ENCODE measurements at regions not wholly inside any gene's neighbourhood (a gene's known extent, or its start where the extent isn't known, plus 50 kb on each side); places are given as distances from the start of the nearest gene placed in this dataset.

GRCh38 chr13:38017320-38017719 lies 147.7 kb upstream of the TRPC4 start:
- Histone ChIP-seq H3K27ac (ENCODE audit: low read depth in 2 of 2, low read length in 2 of 2) (no peak overlapping the region), H3K27me3 (ENCODE audit: control insufficient read depth in 2 of 2, insufficient read depth in 2 of 2, low read length in 2 of 2) (no peaks in the 10 kb centered on the region), H3K36me3 (ENCODE audit: control insufficient read depth in 2 of 2, insufficient read depth in 2 of 2, low read length in 2 of 2) (no peaks in the 10 kb centered on the region), H3K9ac (ENCODE audit: low read depth in 1 of 2, low read length in 2 of 2) (no peak overlapping the region), H3K4me1 (ENCODE audit: control insufficient read depth in 2 of 2, insufficient read depth in 2 of 2, low read length in 2 of 2) (no peaks in the 10 kb centered on the region), H3K4me3 (ENCODE audit: low read length in 2 of 2) (no peak overlapping the region), H3K9me3 (ENCODE audit: control insufficient read depth in 2 of 2, low read length in 2 of 2) (no peaks in the 10 kb centered on the region)

GRCh38 chr13:38013676-38014075 lies 144.1 kb upstream of the TRPC4 start:
- no peak overlapping the region for H3K27ac ChIP-seq (ENCODE audit: low read depth in 2 of 2, low read length in 2 of 2)
- no peak overlapping the region for H3K9ac ChIP-seq (ENCODE audit: low read depth in 1 of 2, low read length in 2 of 2)
- H3K9me3 ChIP-seq (ENCODE audit: control insufficient read depth in 2 of 2, low read length in 2 of 2): no peaks in the 10 kb centered on the region
- H3K36me3 ChIP-seq (ENCODE audit: control insufficient read depth in 2 of 2, insufficient read depth in 2 of 2, low read length in 2 of 2): no peaks in the 10 kb centered on the region
- H3K27me3 ChIP-seq (ENCODE audit: control insufficient read depth in 2 of 2, insufficient read depth in 2 of 2, low read length in 2 of 2): no peaks in the 10 kb centered on the region
- no peaks in the 10 kb centered on the region for H3K4me1 ChIP-seq (ENCODE audit: control insufficient read depth in 2 of 2, insufficient read depth in 2 of 2, low read length in 2 of 2)
- no peak overlapping the region for H3K4me3 ChIP-seq (ENCODE audit: low read length in 2 of 2)

GRCh38 chr13:38012096-38012495 lies 142.5 kb upstream of the TRPC4 start:
- no peaks in the 10 kb centered on the region for H3K27me3 ChIP-seq (ENCODE audit: control insufficient read depth in 2 of 2, insufficient read depth in 2 of 2, low read length in 2 of 2)
- H3K9ac ChIP-seq (ENCODE audit: low read depth in 1 of 2, low read length in 2 of 2): no peak overlapping the region
- peaks cover 0 to 2% of the 10 kb centered on the region in 2 donors for H3K4me1 ChIP-seq (ENCODE audit: control insufficient read depth in 2 of 2, insufficient read depth in 2 of 2, low read length in 2 of 2)
- H3K27ac ChIP-seq (ENCODE audit: low read depth in 2 of 2, low read length in 2 of 2): no peak overlapping the region
- no peaks in the 10 kb centered on the region for H3K9me3 ChIP-seq (ENCODE audit: control insufficient read depth in 2 of 2, low read length in 2 of 2)
- no peaks in the 10 kb centered on the region for H3K36me3 ChIP-seq (ENCODE audit: control insufficient read depth in 2 of 2, insufficient read depth in 2 of 2, low read length in 2 of 2)
- H3K4me3 ChIP-seq (ENCODE audit: low read length in 2 of 2): no peak overlapping the region

GRCh38 chr13:38008636-38009035 lies 139.1 kb upstream of the TRPC4 start:
- H3K4me1 ChIP-seq (ENCODE audit: control insufficient read depth in 2 of 2, insufficient read depth in 2 of 2, low read length in 2 of 2): peaks cover 0 to 2% of the 10 kb centered on the region in 2 donors
- no peak overlapping the region for H3K9ac ChIP-seq (ENCODE audit: low read depth in 1 of 2, low read length in 2 of 2)
- no peaks in the 10 kb centered on the region for H3K36me3 ChIP-seq (ENCODE audit: control insufficient read depth in 2 of 2, insufficient read depth in 2 of 2, low read length in 2 of 2)
- no peak overlapping the region for H3K4me3 ChIP-seq (ENCODE audit: low read length in 2 of 2)
- H3K27me3 ChIP-seq (ENCODE audit: control insufficient read depth in 2 of 2, insufficient read depth in 2 of 2, low read length in 2 of 2): no peaks in the 10 kb centered on the region
- no peak overlapping the region for H3K27ac ChIP-seq (ENCODE audit: low read depth in 2 of 2, low read length in 2 of 2)
- H3K9me3 ChIP-seq (ENCODE audit: control insufficient read depth in 2 of 2, low read length in 2 of 2): no peaks in the 10 kb centered on the region

GRCh38 chr13:38002606-38003005 lies 133.0 kb upstream of the TRPC4 start:
- H3K36me3 ChIP-seq (ENCODE audit: control insufficient read depth in 2 of 2, insufficient read depth in 2 of 2, low read length in 2 of 2): no peaks in the 10 kb centered on the region
- H3K9ac ChIP-seq (ENCODE audit: low read depth in 1 of 2, low read length in 2 of 2): no peak overlapping the region
- H3K4me3 ChIP-seq (ENCODE audit: low read length in 2 of 2): peak overlapping the region in 1 of 2 donors; percentile 24
- H3K27ac ChIP-seq (ENCODE audit: low read depth in 2 of 2, low read length in 2 of 2): no peak overlapping the region
- H3K4me1 ChIP-seq (ENCODE audit: control insufficient read depth in 2 of 2, insufficient read depth in 2 of 2, low read length in 2 of 2): peaks cover 0 to 5% of the 10 kb centered on the region in 2 donors
- no peaks in the 10 kb centered on the region for H3K27me3 ChIP-seq (ENCODE audit: control insufficient read depth in 2 of 2, insufficient read depth in 2 of 2, low read length in 2 of 2)
- no peaks in the 10 kb centered on the region for H3K9me3 ChIP-seq (ENCODE audit: control insufficient read depth in 2 of 2, low read length in 2 of 2)

GRCh38 chr13:37997641-37998040 lies 128.1 kb upstream of the TRPC4 start:
- Histone ChIP-seq H3K9ac (ENCODE audit: low read depth in 1 of 2, low read length in 2 of 2) (no peak overlapping the region), H3K36me3 (ENCODE audit: control insufficient read depth in 2 of 2, insufficient read depth in 2 of 2, low read length in 2 of 2) (no peaks in the 10 kb centered on the region), H3K4me1 (ENCODE audit: control insufficient read depth in 2 of 2, insufficient read depth in 2 of 2, low read length in 2 of 2) (no peaks in the 10 kb centered on the region), H3K9me3 (ENCODE audit: control insufficient read depth in 2 of 2, low read length in 2 of 2) (no peaks in the 10 kb centered on the region), H3K27me3 (ENCODE audit: control insufficient read depth in 2 of 2, insufficient read depth in 2 of 2, low read length in 2 of 2) (no peaks in the 10 kb centered on the region), H3K27ac (ENCODE audit: low read depth in 2 of 2, low read length in 2 of 2) (no peak overlapping the region), H3K4me3 (ENCODE audit: low read length in 2 of 2) (no peak overlapping the region)

GRCh38 chr13:37995092-37995491 lies 125.5 kb upstream of the TRPC4 start:
- Histone ChIP-seq H3K4me3 (ENCODE audit: low read length in 2 of 2) (no peak overlapping the region), H3K9ac (ENCODE audit: low read depth in 1 of 2, low read length in 2 of 2) (no peak overlapping the region), H3K4me1 (ENCODE audit: control insufficient read depth in 2 of 2, insufficient read depth in 2 of 2, low read length in 2 of 2) (no peaks in the 10 kb centered on the region), H3K9me3 (ENCODE audit: control insufficient read depth in 2 of 2, low read length in 2 of 2) (no peaks in the 10 kb centered on the region), H3K27me3 (ENCODE audit: control insufficient read depth in 2 of 2, insufficient read depth in 2 of 2, low read length in 2 of 2) (no peaks in the 10 kb centered on the region), H3K36me3 (ENCODE audit: control insufficient read depth in 2 of 2, insufficient read depth in 2 of 2, low read length in 2 of 2) (no peaks in the 10 kb centered on the region), H3K27ac (ENCODE audit: low read depth in 2 of 2, low read length in 2 of 2) (no peak overlapping the region)

GRCh38 chr13:37986811-37987210 lies 117.2 kb upstream of the TRPC4 start:
- no peak overlapping the region for H3K27ac ChIP-seq (ENCODE audit: low read depth in 2 of 2, low read length in 2 of 2)

GRCh38 chr13:37985281-37985680 lies 115.7 kb upstream of the TRPC4 start:
- Histone ChIP-seq H3K36me3 (ENCODE audit: control insufficient read depth in 2 of 2, insufficient read depth in 2 of 2, low read length in 2 of 2) (no peaks in the 10 kb centered on the region), H3K4me1 (ENCODE audit: control insufficient read depth in 2 of 2, insufficient read depth in 2 of 2, low read length in 2 of 2) (no peaks in the 10 kb centered on the region), H3K27me3 (ENCODE audit: control insufficient read depth in 2 of 2, insufficient read depth in 2 of 2, low read length in 2 of 2) (no peaks in the 10 kb centered on the region), H3K9me3 (ENCODE audit: control insufficient read depth in 2 of 2, low read length in 2 of 2) (no peaks in the 10 kb centered on the region), H3K27ac (ENCODE audit: low read depth in 2 of 2, low read length in 2 of 2) (no peak overlapping the region), H3K9ac (ENCODE audit: low read depth in 1 of 2, low read length in 2 of 2) (no peak overlapping the region), H3K4me3 (ENCODE audit: low read length in 2 of 2) (no peak overlapping the region)

More at GRCh38 chr13:37986811-37987210, 117.2 kb upstream of the TRPC4 start:
- H3K9ac ChIP-seq (ENCODE audit: low read depth in 1 of 2, low read length in 2 of 2): no peak overlapping the region
- no peaks in the 10 kb centered on the region for H3K27me3 ChIP-seq (ENCODE audit: control insufficient read depth in 2 of 2, insufficient read depth in 2 of 2, low read length in 2 of 2)
- H3K9me3 ChIP-seq (ENCODE audit: control insufficient read depth in 2 of 2, low read length in 2 of 2): no peaks in the 10 kb centered on the region
- no peaks in the 10 kb centered on the region for H3K4me1 ChIP-seq (ENCODE audit: control insufficient read depth in 2 of 2, insufficient read depth in 2 of 2, low read length in 2 of 2)
- no peak overlapping the region for H3K4me3 ChIP-seq (ENCODE audit: low read length in 2 of 2)
- no peaks in the 10 kb centered on the region for H3K36me3 ChIP-seq (ENCODE audit: control insufficient read depth in 2 of 2, insufficient read depth in 2 of 2, low read length in 2 of 2)

- no peaks in the 10 kb centered on the region for H3K4me1 ChIP-seq (ENCODE audit: control insufficient read depth in 2 of 2, insufficient read depth in 2 of 2, low read length in 2 of 2)
- H3K9ac ChIP-seq (ENCODE audit: low read depth in 1 of 2, low read length in 2 of 2): no peak overlapping the region
- no peaks in the 10 kb centered on the region for H3K9me3 ChIP-seq (ENCODE audit: control insufficient read depth in 2 of 2, low read length in 2 of 2)
- no peak overlapping the region for H3K27ac ChIP-seq (ENCODE audit: low read depth in 2 of 2, low read length in 2 of 2)
- H3K4me3 ChIP-seq (ENCODE audit: low read length in 2 of 2): no peak overlapping the region
- no peaks in the 10 kb centered on the region for H3K27me3 ChIP-seq (ENCODE audit: control insufficient read depth in 2 of 2, insufficient read depth in 2 of 2, low read length in 2 of 2)
- no peaks in the 10 kb centered on the region for H3K36me3 ChIP-seq (ENCODE audit: control insufficient read depth in 2 of 2, insufficient read depth in 2 of 2, low read length in 2 of 2)
Measured at GRCh38 chr13:37984357-37984756, 114.8 kb upstream of the TRPC4 start.

- Histone ChIP-seq H3K27ac (ENCODE audit: low read depth in 2 of 2, low read length in 2 of 2) (no peak overlapping the region), H3K9me3 (ENCODE audit: control insufficient read depth in 2 of 2, low read length in 2 of 2) (no peaks in the 10 kb centered on the region), H3K27me3 (ENCODE audit: control insufficient read depth in 2 of 2, insufficient read depth in 2 of 2, low read length in 2 of 2) (no peaks in the 10 kb centered on the region), H3K4me1 (ENCODE audit: control insufficient read depth in 2 of 2, insufficient read depth in 2 of 2, low read length in 2 of 2) (no peaks in the 10 kb centered on the region), H3K36me3 (ENCODE audit: control insufficient read depth in 2 of 2, insufficient read depth in 2 of 2, low read length in 2 of 2) (no peaks in the 10 kb centered on the region), H3K4me3 (ENCODE audit: low read length in 2 of 2) (no peak overlapping the region), H3K9ac (ENCODE audit: low read depth in 1 of 2, low read length in 2 of 2) (no peak overlapping the region)
Measured at GRCh38 chr13:37981932-37982331, 112.4 kb upstream of the TRPC4 start.

All from mucosa of rectum (tissue), 2 donors.